ENCODE measurements at regions not wholly inside any gene's neighbourhood (a gene's known extent, or its start where the extent isn't known, plus 50 kb on each side); places are given as distances from the start of the nearest gene placed in this dataset.
A peak's percentile ranks its signal among the peaks of the same experiment; 100 is the strongest.

DNA sequence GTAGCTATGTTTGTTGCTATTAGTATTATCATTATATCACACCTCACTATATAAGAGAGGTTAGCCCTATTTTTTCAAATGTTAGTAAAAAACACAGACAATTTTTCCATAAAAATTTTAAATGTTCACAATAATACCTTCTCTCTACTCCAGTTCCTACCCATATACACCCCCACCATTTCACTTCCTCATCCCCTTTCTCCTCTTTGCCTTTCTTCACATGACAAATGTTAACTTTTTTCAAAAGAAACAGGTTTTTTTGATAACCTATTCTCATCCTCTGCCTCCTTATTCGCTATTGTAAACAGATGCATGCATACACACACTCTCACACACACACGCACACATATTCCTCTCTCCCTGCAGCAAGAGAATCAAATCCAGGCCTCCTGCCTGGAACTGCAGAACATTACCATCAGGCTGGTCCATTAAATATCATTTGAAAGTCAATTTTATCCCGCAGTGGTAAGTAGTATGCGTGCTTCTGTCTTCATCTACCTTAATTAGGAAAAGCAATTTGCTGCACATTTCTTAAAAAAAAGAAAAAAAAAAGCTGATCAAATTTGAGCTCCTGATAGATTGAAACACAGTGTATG lies 55.5 kb downstream of the MID1IP1 start:
- DNase-seq (ENCODE audit: low spot score) = no peak

DNA sequence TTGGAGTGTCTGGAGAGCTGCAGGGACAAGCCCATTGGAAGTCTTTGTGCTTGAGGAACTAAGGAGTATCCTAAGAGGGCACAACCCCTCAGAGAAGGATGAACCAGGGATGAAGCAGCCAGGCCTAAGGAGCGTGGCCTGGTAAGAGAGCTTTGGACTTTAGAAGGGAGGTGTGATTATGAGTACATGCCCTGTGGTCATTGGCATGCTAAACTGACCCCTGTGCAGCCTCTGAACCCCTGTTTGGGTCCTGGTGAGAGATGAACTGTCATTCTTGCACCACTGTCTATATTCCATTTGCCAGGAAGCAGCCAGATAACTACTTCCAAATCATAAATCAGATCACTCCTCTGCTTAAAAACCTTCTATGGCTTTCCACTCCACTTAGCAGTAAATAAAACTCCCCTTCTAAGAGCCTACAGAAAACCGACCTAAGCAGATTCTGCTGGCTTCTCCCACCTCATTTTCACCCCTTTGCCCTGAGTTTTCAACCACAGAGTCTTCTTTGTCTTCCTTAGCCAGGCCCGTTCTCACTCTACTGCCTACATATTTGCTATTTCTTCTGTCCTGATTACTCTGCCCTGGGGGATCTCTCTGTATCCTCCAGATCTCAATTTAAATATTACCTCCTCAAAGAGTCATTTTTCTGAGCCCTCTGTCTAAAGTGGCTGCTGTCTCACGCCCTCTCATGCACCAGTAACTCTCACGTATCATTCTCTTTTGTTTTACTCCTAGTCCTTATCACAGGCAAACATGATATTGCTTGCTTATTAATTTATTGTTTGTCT lies 56.7 kb downstream of the MID1IP1 start:
- DNase-seq (ENCODE audit: low spot score) = no peak

- no peak for DNase-seq (ENCODE audit: low spot score)
Measured at GRCh38 chrX:38859602-38860001, 58.3 kb downstream of the MID1IP1 start.

DNA sequence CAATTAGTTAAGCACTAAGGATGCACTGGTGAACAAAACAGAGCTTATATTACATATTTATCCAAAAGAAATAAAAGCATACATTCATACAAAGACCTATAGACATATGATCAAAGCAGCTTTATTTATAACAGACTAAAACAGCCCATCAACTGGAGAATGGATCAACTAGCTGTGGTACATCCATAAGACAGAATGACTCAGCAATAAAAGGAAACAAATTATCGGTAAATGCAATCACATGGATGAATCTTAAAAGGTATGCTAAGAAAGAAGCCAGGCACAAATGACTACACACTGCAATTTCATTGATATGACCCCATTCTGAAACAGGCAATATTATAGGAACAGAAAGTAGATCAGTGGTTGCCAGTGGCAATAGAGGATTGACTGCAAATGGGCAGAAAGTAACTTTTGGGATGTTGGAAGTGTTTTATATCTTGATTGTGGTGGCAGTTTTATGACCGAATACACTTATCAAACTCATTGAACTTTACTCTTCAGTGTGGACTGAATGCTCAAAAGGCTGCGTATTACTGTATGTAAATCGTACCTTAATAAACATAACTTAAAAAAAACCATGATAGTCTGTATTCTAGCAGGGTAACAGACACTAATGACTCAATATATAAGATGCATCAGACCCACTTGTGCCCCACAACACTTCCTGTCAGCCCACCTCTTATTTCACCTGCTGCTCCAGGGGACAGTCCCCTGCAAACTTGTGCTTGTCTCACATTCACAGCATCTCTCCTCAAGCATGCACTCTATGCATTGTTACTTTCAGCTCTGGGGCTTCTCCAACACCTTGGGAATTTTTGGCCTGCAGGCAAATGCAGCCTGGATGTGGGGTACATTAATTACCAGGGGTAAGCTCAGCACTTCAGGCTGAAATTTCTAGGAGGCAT lies 59.1 kb downstream of the MID1IP1 start:
- DNase-seq (ENCODE audit: low spot score) = no peak

DNA sequence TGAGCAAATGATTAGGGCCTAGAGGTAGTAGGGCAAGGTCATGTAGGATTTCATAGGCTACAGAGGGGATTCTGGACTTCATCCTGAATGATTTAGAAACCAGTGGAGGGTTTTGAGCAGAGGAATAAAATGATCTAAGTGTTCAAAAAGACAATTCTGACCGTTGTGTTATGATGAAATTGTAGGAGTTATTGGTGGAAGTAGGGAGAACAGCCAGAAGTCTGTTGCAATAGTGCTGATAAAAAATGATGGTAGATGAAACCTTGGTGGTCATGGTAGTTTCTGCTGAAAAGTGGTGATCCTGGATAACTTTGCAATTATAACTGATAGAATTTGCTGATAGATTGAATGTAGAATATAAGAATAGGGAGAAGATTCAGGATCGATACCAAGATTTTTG lies 60.2 kb downstream of the MID1IP1 start:
- no peak for DNase-seq (ENCODE audit: low spot score)

- no peak for DNase-seq (ENCODE audit: low spot score)
Measured at GRCh38 chrX:38862100-38862499, 60.8 kb downstream of the MID1IP1 start.

DNA sequence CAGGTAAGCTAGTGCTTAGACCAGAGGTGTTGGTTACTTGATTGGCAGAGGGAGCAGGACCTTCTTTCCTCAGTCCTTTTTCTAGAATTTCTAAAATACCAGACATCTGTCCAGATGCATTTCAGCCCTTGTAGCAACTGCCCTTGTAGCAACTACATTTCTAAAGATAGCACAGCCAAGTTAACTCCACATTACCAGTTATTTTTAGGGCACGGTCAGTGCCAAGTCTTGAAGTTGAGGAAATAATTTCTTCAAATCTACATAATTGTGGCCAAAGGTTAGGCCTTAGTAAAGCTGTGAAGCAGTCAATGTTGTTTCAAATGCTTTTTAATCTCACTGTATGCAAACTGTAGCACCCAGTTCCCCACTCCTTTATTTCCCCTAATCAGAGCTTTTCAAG lies 62.9 kb downstream of the MID1IP1 start:
- no peak for DNase-seq (ENCODE audit: low spot score)

- no peak for DNase-seq (ENCODE audit: low spot score)
Measured at GRCh38 chrX:38868321-38868720, 67.1 kb downstream of the MID1IP1 start.

DNA sequence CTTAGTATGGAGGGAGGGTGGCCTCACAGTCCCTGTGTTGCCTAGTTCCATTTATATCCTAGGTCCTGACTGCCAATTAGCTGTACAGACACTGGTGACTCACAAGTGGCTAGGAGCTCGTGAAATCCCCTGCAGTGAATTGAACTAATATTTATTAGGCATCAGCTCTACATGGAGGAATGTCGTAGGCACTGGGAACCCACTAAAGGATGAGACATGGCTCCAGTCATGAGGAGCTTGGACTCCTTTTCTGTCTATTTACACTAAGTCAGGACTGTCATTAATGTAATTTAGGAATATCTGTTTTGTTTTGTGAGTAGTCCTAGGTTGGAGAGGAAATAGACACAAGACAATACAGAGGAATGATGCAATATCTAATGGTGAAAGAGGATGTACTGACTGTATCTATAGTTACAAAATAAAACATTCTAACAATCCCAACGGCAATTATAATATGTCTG lies 67.7 kb downstream of the MID1IP1 start:
- no peak for DNase-seq (ENCODE audit: low spot score)

DNA sequence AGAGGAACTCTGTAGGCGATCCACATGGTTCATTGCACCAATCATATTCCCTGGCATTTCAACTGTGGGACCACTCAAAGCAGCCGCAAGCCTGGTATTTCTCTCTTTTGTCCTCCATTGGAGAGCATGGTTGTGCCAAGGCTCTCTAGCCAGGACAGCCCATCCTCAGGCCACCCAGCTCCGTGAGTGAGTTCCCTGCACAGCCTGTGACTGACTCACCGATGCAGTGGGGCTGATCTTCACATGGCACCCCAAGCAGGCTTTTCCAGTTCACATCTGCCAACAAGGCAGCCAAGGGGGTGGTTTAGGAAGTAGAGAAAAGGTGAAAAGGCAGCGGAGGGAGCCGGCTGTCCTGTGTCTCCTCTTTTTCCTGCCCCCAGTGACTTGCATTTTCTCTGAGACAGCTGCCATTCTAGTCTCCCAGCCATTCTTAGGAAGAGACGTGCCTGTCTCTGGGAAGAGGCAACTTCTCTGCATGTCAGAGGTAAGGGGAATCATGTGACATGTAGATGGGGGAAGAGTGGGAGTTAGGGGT lies 69.2 kb downstream of the MID1IP1 start:
- no peak for DNase-seq (ENCODE audit: low spot score)

- DNase-seq (ENCODE audit: low spot score) = no peak
Measured at GRCh38 chrX:38871129-38872029, 70.1 kb downstream of the MID1IP1 start.

- DNase-seq (ENCODE audit: low spot score) = no peak
Measured at GRCh38 chrX:38877366-38877765, 76.1 kb downstream of the MID1IP1 start.

DNA sequence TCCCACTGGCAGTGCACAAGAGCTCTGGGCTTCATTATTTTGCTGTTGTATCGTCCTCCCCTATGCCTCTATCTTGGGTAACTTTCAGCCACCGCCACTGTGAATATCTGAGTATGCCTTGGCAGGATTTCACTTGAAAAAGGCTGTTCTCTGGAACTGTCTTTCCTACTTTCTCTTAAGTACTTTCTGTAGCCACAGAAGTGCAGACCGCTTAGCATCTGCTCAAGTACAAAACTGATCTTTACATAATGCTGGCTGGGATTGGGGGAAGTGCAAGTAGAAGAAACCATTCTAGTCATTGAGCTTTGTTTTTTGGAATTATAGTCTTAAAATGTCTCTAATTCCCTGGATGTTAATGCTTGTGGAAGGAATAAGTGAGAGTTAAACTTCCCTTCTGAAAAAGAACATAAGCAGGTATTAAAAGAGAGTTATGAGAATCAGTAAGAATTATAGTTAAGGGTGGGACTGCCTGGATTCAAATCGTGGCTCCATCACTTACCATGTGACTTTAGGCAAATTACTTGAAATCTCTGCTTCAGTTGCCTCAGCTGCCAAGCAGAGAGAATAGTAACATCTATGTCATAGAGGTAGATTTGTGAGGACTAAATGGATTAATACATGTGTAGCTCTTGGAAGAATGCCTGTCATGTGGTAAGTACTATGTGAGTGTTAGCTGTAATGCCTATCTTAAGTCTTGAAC lies 77.5 kb downstream of the MID1IP1 start:
- DNase-seq (ENCODE audit: low spot score) = no peak

DNA sequence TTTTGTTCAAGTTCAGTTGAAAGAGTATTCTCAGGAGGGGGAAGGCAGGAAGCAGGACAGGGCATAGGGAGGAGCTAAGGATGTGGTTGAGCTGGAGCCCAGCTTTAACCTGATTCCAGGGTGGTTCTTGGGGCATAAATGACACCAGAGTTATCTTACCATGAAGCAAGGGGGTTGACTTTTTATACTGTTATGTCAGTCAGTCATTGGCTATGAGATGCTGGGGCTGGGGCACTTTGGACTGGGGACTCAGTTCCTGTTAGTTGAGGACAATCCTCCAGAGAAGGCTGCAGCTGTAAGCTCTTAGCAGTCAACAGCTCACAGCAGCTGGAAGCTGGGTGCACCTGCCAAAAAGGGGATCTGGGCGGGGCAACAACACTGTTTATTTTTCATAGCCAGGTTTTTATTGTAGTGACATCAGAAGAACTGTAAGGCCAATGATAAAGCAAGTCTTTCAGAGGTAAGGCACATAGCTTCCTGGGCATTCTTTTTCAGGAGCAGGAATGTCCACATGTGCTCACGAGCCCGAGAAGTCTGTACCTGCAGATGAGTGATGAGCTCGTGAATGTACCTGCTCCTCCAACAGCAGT lies 78.5 kb downstream of the MID1IP1 start:
- DNase-seq (ENCODE audit: low spot score) = peak; percentile 69

- DNase-seq (ENCODE audit: low spot score) = no peak
Measured at GRCh38 chrX:38880296-38880854, 79.1 kb downstream of the MID1IP1 start.

- no peak for DNase-seq (ENCODE audit: low spot score)
Measured at GRCh38 chrX:38881066-38881465, 79.8 kb downstream of the MID1IP1 start.

DNA sequence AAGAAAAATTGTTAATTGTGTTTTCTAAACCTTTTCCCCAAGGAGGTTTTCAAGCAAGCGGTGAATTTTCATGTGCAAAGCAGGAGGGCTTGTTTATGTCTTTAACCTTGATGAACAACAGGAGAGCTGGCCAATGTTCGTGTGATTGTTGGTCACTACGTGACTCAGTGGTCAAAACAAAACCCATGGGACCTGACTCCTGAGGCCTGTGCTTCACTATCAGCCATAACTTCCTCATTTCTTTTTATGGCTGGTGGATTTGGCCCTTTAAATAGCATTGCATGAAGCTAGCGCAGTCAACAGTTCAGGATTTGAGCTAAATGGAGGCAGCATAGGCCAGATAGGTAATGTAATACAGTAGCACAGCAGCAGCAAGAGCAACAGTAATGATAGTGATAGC lies 80.5 kb downstream of the MID1IP1 start:
- no peak for DNase-seq (ENCODE audit: low spot score)

DNA sequence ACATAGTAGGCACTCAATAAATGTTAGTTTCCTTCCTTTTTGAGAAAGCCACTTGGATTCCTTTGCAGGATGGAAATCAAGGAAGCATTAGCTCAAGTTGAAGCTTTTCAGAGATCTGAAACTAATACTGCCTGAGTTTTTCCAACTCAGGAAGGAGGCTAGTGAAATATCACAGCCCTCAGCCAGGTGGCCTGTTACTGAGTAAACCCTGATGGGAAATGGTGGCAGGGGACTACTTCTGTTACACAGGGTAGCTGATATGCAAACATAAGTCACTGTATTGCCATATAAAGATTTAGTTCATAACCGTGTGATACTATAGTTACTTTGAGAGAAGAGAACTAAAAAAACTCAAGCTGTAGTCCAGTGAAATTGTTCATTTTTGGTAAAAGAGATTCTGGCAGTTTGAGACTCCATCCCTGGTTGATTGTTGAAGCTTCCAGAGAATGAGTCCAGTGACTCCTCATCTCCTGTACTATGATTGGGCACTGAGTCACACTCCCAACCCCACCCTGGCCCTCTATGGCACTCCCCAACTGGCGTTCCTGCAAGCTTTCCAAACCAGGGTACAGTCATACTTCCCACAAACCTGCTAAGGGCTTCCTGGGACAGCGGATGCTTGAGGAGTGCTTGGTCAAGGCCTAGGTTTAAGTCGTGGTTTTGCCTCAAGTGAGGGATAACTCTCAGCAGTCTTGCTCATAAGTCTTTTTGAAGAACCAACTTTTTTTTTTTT lies 81.8 kb downstream of the MID1IP1 start:
- no peak for DNase-seq (ENCODE audit: low spot score)

DNA sequence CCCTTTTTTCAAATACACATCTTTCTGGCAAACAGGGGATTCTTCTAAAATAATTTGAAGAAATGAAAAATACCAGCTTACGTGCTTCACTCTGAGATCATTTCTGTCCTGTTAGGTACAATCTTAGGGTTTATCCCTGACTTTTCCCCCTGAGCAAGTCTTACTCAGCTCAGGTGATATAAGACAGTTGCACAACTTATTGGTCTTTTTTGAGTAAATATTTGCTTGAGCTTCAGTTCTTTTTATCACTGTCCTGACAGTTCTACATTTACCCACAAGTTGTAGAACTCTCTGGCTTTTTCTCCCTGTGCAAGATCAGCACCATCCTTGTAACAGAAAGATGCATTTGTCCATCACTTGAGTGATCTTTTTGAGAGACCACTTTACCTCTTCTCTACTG lies 84.9 kb downstream of the MID1IP1 start:
- no peak for DNase-seq (ENCODE audit: low spot score)
